Mesodermal cell (in vitro differentiated cells): ENCODE measurements at regions not wholly inside any gene's neighbourhood (a gene's known extent, or its start where the extent isn't known, plus 50 kb on each side); places are given as distances from the start of the nearest gene placed in this dataset.
A peak's percentile ranks its signal among the peaks of the same experiment; 100 is the strongest.
"Not testable (repeated sequence)": the region's sequence is repeated elsewhere in the genome, so short reads cannot be mapped to it uniquely, and the experiment has no call there.

Experiments used
- H3K27ac ChIP-seq: 2 replicates; pipeline ENCODE4 v1.7.0; 2013; ENCODE audit warnings: mild to moderate bottlenecking, low read depth, low read length, moderate library complexity; ENCODE audit not compliant: severe bottlenecking
- H3K36me3 ChIP-seq: 2 replicates; pipeline ENCODE4 v1.7.1; 2013; ENCODE audit warnings: mild to moderate bottlenecking, low read length, moderate library complexity; ENCODE audit not compliant: control insufficient read depth, insufficient read depth
- H3K4me1 ChIP-seq: one replicate; pipeline ENCODE4 v1.7.1; 2013; ENCODE audit warnings: mild to moderate bottlenecking, low read length; ENCODE audit not compliant: insufficient read depth, control insufficient read depth, poor library complexity, severe bottlenecking
- H3K4me3 ChIP-seq: 2 replicates; pipeline ENCODE4 v1.7.0; 2013; ENCODE audit warnings: low read length, control low read depth, mild to moderate bottlenecking; ENCODE audit not compliant: insufficient read depth, poor library complexity, severe bottlenecking; ENCODE audit errors: extremely low read depth
- H3K9me3 ChIP-seq: 2 replicates; pipeline ENCODE4 v1.7.1; 2013; ENCODE audit warnings: mild to moderate bottlenecking, low read length, moderate library complexity; ENCODE audit not compliant: control insufficient read depth
- WGBS, 2 experiments: methylation state at CpG; one replicate each; pipeline ENCODE4 v1.1.5; 2013; ENCODE audit warnings: missing lambda C conversion rate in 2 of 2; ENCODE audit not compliant: insufficient coverage in 2 of 2; 5-methylcytosine and 5-hydroxymethylcytosine counted together

- 100% methylated on average over 1 of the region's 1 CpG; no CpG with 5 or more reads in 1 of the 2 experiments for WGBS, 2 experiments
- H3K27ac ChIP-seq: peak overlapping the region; percentile 75
These were observed 118.9 kb downstream of the ACAA2 start for GRCh38 chr18:49694402-49694801.

GRCh38 chr18:49693717-49694005 lies 119.7 kb downstream of the ACAA2 start:
- H3K27ac ChIP-seq: peak overlapping the region; percentile 75
- WGBS, 2 experiments: 56 to 67% methylated on average over 1 of the region's 4 CpGs
- H3K9me3 ChIP-seq: peaks cover 9% of the 10 kb centered on the region
- H3K36me3 ChIP-seq: no peaks in the 10 kb centered on the region
- no peak overlapping the region for H3K4me3 ChIP-seq
- peaks cover 60% of the 10 kb centered on the region for H3K4me1 ChIP-seq

More at GRCh38 chr18:49694402-49694801, 118.9 kb downstream of the ACAA2 start:
- Histone ChIP-seq H3K4me1 (peaks cover 60% of the 10 kb centered on the region), H3K36me3 (no peaks in the 10 kb centered on the region), H3K9me3 (peaks cover 3% of the 10 kb centered on the region), H3K4me3 (no peak overlapping the region)

- Histone ChIP-seq H3K36me3 (no peaks in the 10 kb centered on the region), H3K4me3 (no peak overlapping the region), H3K27ac (peak overlapping the region; percentile 36), H3K9me3 (peaks cover 13% of the 10 kb centered on the region), H3K4me1 (peaks cover 54% of the 10 kb centered on the region)
- WGBS, 2 experiments: 77 to 92% methylated on average over 5 to 7 of the region's 10 CpGs
These were observed 120.2 kb downstream of the ACAA2 start for GRCh38 chr18:49692906-49693716.

- WGBS, 2 experiments: 75 to 92% methylated on average over 1 of the region's 2 CpGs
- Histone ChIP-seq H3K4me3 (no peak overlapping the region), H3K36me3 (no peaks in the 10 kb centered on the region), H3K9me3 (peaks cover 19% of the 10 kb centered on the region), H3K4me1 (peaks cover 41% of the 10 kb centered on the region), H3K27ac (peak overlapping the region; percentile 46)
These were observed 122.1 kb downstream of the ACAA2 start for GRCh38 chr18:49691177-49691608.

- Histone ChIP-seq H3K27ac (peak overlapping the region; percentile 24), H3K4me1 (peaks cover 50% of the 10 kb centered on the region), H3K9me3 (peaks cover 19% of the 10 kb centered on the region), H3K36me3 (no peaks in the 10 kb centered on the region), H3K4me3 (no peak overlapping the region)
- WGBS, 2 experiments: 94 to 100% methylated on average over 2 of the region's 3 CpGs
These were observed 123.0 kb downstream of the ACAA2 start for GRCh38 chr18:49690312-49690711.

- 93 to 95% methylated on average over 4 to 6 of the region's 6 CpGs for WGBS, 2 experiments
- Histone ChIP-seq H3K4me3 (no peak overlapping the region), H3K9me3 (peaks cover 19% of the 10 kb centered on the region), H3K36me3 (no peaks in the 10 kb centered on the region), H3K27ac (peak overlapping the region; percentile 76), H3K4me1 (peaks cover 18% of the 10 kb centered on the region)
These were observed 123.5 kb downstream of the LIPG start for GRCh38 chr18:49685231-49685942.

- no CpG with 5 or more reads among the region's 3 CpGs for WGBS, 2 experiments
- H3K9me3 ChIP-seq, H3K27ac ChIP-seq, H3K36me3 ChIP-seq, H3K4me3 ChIP-seq: not testable (repeated sequence)
- peaks cover 18% of the 10 kb centered on the region for H3K4me1 ChIP-seq
These were observed 120.9 kb downstream of the LIPG start for GRCh38 chr18:49682803-49683190.

- H3K4me1 ChIP-seq: peaks cover 18% of the 10 kb centered on the region
- H3K27ac ChIP-seq: no peak overlapping the region
- H3K9me3 ChIP-seq: peaks cover 3% of the 10 kb centered on the region
- no peaks in the 10 kb centered on the region for H3K36me3 ChIP-seq
- H3K4me3 ChIP-seq: no peak overlapping the region
- WGBS, 2 experiments: 72 to 87% methylated on average over 7 to 8 of the region's 8 CpGs
These were observed 120.4 kb downstream of the LIPG start for GRCh38 chr18:49682173-49682802.

GRCh38 chr18:49681387-49681786 lies 119.5 kb downstream of the LIPG start:
- no peak overlapping the region for H3K27ac ChIP-seq

GRCh38 chr18:49678440-49678839 lies 116.6 kb downstream of the LIPG start:
- Histone ChIP-seq H3K27ac (no peak overlapping the region), H3K4me3 (no peak overlapping the region), H3K4me1 (peaks cover 4% of the 10 kb centered on the region), H3K9me3 (no peaks in the 10 kb centered on the region), H3K36me3 (no peaks in the 10 kb centered on the region)
- WGBS, 2 experiments: 91 to 100% methylated on average over 2 to 3 of the region's 3 CpGs

More at GRCh38 chr18:49681387-49681786, 119.5 kb downstream of the LIPG start:
- no peak overlapping the region for H3K4me3 ChIP-seq
- H3K36me3 ChIP-seq: no peaks in the 10 kb centered on the region
- no peaks in the 10 kb centered on the region for H3K9me3 ChIP-seq
- WGBS, 2 experiments: no CpG with 5 or more reads among the region's 4 CpGs
- peaks cover 18% of the 10 kb centered on the region for H3K4me1 ChIP-seq
